ENCODE measurements at regions not wholly inside any gene's neighbourhood (a gene's known extent, or its start where the extent isn't known, plus 50 kb on each side); places are given as distances from the start of the nearest gene placed in this dataset.
"Not testable (repeated sequence)": the region's sequence is repeated elsewhere in the genome, so short reads cannot be mapped to it uniquely, and the experiment has no call there.

- no peak for DNase-seq (ENCODE audit: low spot score)
Measured at GRCh38 chr5:108587821-108588220, 159.9 kb upstream of the FER start.

- no peak for DNase-seq (ENCODE audit: low spot score)
Measured at GRCh38 chr5:108581026-108581425, 166.7 kb upstream of the FER start.

- no peak for DNase-seq (ENCODE audit: low spot score)
Measured at GRCh38 chr5:108579236-108579635, 168.5 kb upstream of the FER start.

GRCh38 chr5:108578791-108579190 lies 168.9 kb upstream of the FER start:
- DNase-seq (ENCODE audit: low spot score): no peak

GRCh38 chr5:108567429-108567828 lies 180.3 kb upstream of the FER start:
- DNase-seq (ENCODE audit: low spot score): no peak

- no peak for DNase-seq (ENCODE audit: low spot score)
Measured at GRCh38 chr5:108564441-108564840, 182.5 kb upstream of the FBXL17 start.

GRCh38 chr5:108562205-108562454 lies 180.2 kb upstream of the FBXL17 start:
- no peak for DNase-seq (ENCODE audit: low spot score)

GRCh38 chr5:108561416-108562204 lies 179.7 kb upstream of the FBXL17 start:
- DNase-seq (ENCODE audit: low spot score): no peak

GRCh38 chr5:108560581-108560980 lies 178.7 kb upstream of the FBXL17 start:
- DNase-seq (ENCODE audit: low spot score): no peak

- DNase-seq (ENCODE audit: low spot score): no peak
Measured at GRCh38 chr5:108560166-108560565, 178.3 kb upstream of the FBXL17 start.

- DNase-seq (ENCODE audit: low spot score): not testable (repeated sequence)
Measured at GRCh38 chr5:108558840-108559239, 176.9 kb upstream of the FBXL17 start.

GRCh38 chr5:108558142-108558541 lies 176.2 kb upstream of the FBXL17 start:
- not testable (repeated sequence) for DNase-seq (ENCODE audit: low spot score)

GRCh38 chr5:108557686-108558085 lies 175.8 kb upstream of the FBXL17 start:
- DNase-seq (ENCODE audit: low spot score): no peak

GRCh38 chr5:108556441-108557145 lies 174.7 kb upstream of the FBXL17 start:
- DNase-seq (ENCODE audit: low spot score): no peak

- no peak for DNase-seq (ENCODE audit: low spot score)
Measured at GRCh38 chr5:108548684-108549596, 167.0 kb upstream of the FBXL17 start.

GRCh38 chr5:108546939-108547338 lies 165.0 kb upstream of the FBXL17 start:
- no peak for DNase-seq (ENCODE audit: low spot score)

GRCh38 chr5:108545301-108545700 lies 163.4 kb upstream of the FBXL17 start:
- DNase-seq (ENCODE audit: low spot score): no peak

- DNase-seq (ENCODE audit: low spot score): no peak
Measured at GRCh38 chr5:108543486-108543885, 161.6 kb upstream of the FBXL17 start.

- no peak for DNase-seq (ENCODE audit: low spot score)
Measured at GRCh38 chr5:108541836-108542235, 159.9 kb upstream of the FBXL17 start.

- no peak for DNase-seq (ENCODE audit: low spot score)
Measured at GRCh38 chr5:108536321-108536720, 154.4 kb upstream of the FBXL17 start.

- not testable (repeated sequence) for DNase-seq (ENCODE audit: low spot score)
Measured at GRCh38 chr5:108532129-108532445, 150.2 kb upstream of the FBXL17 start.

GRCh38 chr5:108531367-108532128 lies 149.7 kb upstream of the FBXL17 start:
- no peak for DNase-seq (ENCODE audit: low spot score)

All from globus pallidus (tissue), 1 donor.